ENCODE measurements at regions not wholly inside any gene's neighbourhood (a gene's known extent, or its start where the extent isn't known, plus 50 kb on each side); places are given as distances from the start of the nearest gene placed in this dataset.
A peak's percentile ranks its signal among the peaks of the same experiment; 100 is the strongest.

- Mint-ChIP-seq H3K36me3 (no peaks in the 10 kb centered on the region), H3K4me3 (no peak overlapping the region), H3K27ac (no peak overlapping the region), H3K27me3 (no peaks in the 10 kb centered on the region), H3K9me3 (no peaks in the 10 kb centered on the region), H3K4me1 (ENCODE audit: low read depth in 2 of 2) (peaks cover 6 to 15% of the 10 kb centered on the region in 2 donors)
- DNase-seq (ENCODE audit: low spot score): no peak
- no peak for ATAC-seq
Measured at GRCh38 chr1:61533546-61533945, 191.4 kb downstream of the TM2D1 start.

DNA sequence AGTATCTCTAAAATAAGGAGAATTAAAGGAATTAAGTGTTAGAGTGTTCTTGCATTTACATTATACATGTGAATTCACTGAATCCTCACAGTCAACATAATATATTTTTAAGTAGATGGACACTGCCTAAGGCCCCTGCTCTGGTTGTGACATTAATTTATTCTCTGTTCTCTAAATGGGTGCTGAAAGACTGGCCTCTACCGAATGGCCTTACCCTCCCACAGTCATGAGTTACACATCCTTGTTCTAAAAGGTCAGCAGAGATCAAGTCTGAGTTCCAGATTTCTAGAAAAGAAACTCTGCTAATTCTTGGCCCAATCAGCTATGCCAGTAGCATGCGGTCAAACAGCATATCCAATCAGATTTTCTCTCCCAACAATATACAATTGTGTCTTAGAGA lies 193.2 kb downstream of the TM2D1 start:
- DNase-seq (ENCODE audit: low spot score) (no peak), ATAC-seq (no peak)
- H3K36me3 Mint-ChIP-seq: no peaks in the 10 kb centered on the region
- H3K9me3 Mint-ChIP-seq: no peaks in the 10 kb centered on the region
- no peak overlapping the region for H3K4me3 Mint-ChIP-seq
- peaks cover 0 to 4% of the 10 kb centered on the region in 2 donors for H3K27me3 Mint-ChIP-seq
- H3K4me1 Mint-ChIP-seq (ENCODE audit: low read depth in 2 of 2): peaks cover 2 to 12% of the 10 kb centered on the region in 2 donors
- H3K27ac Mint-ChIP-seq: no peak overlapping the region

DNA sequence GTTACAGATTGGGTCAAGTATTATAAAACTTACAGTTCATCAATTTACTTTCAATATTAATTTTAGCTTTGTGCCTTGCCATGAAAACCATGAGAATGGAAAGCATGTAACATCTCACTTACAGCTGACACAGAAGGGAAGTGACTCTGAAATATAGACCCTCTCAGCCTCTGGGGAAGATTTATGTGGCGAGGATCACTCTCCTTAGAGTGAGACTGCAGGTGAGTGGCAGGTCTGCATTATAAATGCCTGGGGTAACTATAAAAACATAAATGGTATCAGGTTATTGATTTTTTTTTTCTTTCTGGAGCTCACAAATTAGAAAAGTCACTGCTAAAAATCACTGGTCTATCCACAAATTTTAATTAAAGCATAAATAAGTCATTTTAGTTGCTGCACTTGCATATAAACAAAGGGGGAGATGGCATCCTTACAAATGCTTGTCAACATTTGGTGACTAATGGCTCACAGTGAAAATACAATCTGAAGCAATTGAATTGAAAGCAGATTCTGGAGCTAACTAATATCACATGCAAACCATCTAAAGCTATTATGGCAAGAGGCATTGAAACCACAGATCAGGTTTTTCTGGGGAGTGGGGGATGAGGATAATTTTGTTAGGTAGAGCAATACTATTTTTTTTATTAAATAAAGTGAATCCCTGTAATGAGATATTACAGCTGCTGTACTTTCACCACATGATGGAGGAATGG lies 200.9 kb downstream of the TM2D1 start:
- H3K9me3 Mint-ChIP-seq: no peaks in the 10 kb centered on the region

DNA sequence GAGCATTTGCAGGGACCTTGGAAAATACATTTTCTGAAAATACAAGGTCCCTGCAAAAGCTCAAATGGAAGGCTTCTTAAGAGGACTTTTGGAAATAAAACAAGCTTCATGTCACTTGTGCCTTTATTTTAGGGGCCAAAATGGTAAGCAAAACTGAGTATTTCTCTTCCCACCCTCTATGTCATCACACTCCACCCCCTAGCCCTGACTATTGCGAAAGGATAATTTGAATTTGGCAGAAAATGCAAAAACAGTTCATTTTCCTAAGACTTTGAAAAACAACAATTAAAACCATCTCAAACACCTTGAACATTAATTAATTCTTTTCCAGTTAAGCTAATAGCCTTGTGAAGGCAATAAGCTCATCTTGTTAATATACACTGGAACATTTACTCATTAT lies 201.7 kb downstream of the TM2D1 start:
- peaks cover 3 to 27% of the 10 kb centered on the region in 2 donors for H3K27me3 Mint-ChIP-seq
- no peak overlapping the region for H3K4me3 Mint-ChIP-seq
- no peak for ATAC-seq
- peaks cover 0 to 12% of the 10 kb centered on the region in 2 donors for H3K4me1 Mint-ChIP-seq (ENCODE audit: low read depth in 2 of 2)
- H3K9me3 Mint-ChIP-seq: no peaks in the 10 kb centered on the region
- no peak for DNase-seq (ENCODE audit: low spot score)
- H3K36me3 Mint-ChIP-seq: no peaks in the 10 kb centered on the region
- no peak overlapping the region for H3K27ac Mint-ChIP-seq

More for the DNA sequence above, 200.9 kb downstream of the TM2D1 start:
- DNase-seq (ENCODE audit: low spot score): no peak
- Mint-ChIP-seq H3K4me1 (ENCODE audit: low read depth in 2 of 2) (peaks cover 0 to 10% of the 10 kb centered on the region in 2 donors), H3K36me3 (no peaks in the 10 kb centered on the region), H3K27ac (no peak overlapping the region), H3K4me3 (no peak overlapping the region), H3K27me3 (peaks cover 3 to 27% of the 10 kb centered on the region in 2 donors)
- no peak for ATAC-seq

DNA sequence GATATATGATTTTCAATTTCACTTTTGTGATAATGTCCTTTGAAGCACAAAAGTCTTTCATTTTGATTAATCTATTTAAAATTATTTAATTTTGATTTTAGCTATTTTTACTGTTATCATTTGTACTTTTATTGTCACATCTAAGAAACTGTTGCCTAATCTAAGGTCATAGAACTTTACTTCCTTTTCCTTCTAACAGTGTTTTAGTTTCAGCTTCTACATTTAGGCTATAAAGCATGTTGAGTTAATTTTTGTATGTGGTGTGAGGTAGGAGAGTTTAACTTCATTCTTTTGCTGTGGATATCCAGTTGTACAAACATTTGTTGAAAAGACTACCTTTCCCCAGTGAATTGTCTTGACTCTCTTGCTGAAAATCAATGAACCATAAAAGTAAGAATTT lies 204.5 kb downstream of the TM2D1 start:
- ATAC-seq (no peak), DNase-seq (ENCODE audit: low spot score) (no peak)
- no peaks in the 10 kb centered on the region for H3K9me3 Mint-ChIP-seq
- peaks cover 0 to 12% of the 10 kb centered on the region in 2 donors for H3K4me1 Mint-ChIP-seq (ENCODE audit: low read depth in 2 of 2)
- H3K27ac Mint-ChIP-seq: no peak overlapping the region
- peaks cover 3 to 18% of the 10 kb centered on the region in 2 donors for H3K27me3 Mint-ChIP-seq
- no peak overlapping the region for H3K4me3 Mint-ChIP-seq
- no peaks in the 10 kb centered on the region for H3K36me3 Mint-ChIP-seq

DNA sequence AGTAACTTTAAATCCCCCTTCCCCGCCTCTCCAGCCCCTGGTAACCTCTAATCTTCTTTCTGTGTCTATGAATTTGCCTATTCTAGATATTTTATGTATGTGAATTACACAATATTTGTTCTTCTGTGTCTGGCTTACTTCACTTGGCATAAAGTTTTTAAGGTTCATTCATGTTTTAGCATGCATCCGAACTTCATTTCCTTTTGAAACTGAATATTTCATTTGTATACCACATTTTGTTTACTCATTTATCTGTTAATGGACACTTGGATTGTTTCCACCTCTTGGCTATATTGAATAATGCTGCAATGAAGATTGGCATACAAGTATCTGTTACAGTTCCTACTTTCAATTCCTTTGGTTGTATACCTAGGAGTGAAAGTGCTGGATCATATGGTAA lies 205.3 kb downstream of the TM2D1 start:
- H3K9me3 Mint-ChIP-seq: no peaks in the 10 kb centered on the region
- peaks cover 2 to 18% of the 10 kb centered on the region in 2 donors for H3K27me3 Mint-ChIP-seq
- H3K4me1 Mint-ChIP-seq (ENCODE audit: low read depth in 2 of 2): peaks cover 0 to 12% of the 10 kb centered on the region in 2 donors
- H3K27ac Mint-ChIP-seq: no peak overlapping the region
- ATAC-seq (no peak), DNase-seq (ENCODE audit: low spot score) (no peak)
- H3K36me3 Mint-ChIP-seq: no peaks in the 10 kb centered on the region
- no peak overlapping the region for H3K4me3 Mint-ChIP-seq

DNA sequence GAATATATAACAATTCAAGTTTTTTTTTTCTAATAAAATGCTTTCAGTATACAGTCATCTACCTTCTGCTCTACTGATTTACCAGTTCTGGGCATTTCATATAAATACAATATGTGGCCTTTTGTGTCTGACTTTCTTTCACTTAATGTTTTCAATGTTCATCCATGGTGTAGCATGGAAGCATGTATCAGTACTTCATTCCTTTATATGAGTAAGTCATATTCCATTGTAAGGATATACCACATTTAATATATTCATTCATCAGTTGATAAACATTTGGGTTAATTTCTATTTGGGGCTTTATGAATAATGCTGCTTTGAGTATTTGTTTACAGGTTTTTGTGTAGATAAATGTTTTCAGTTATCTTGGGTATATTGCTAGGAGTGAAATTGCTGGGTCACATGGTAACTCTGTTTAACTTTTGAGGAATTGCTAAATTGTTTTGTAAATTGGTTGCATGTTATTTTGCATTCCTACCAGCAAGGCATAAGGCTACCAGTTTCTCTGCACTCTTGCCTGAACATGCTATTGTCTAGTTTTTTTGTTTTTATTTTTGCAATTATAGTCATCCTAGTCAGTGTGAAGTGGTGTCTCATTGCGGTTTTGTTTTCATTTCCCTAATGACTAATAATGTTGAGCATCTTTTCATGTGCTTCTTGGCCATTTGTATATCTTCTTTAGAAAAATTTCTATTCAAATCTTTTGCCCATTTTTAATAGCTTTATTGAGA lies 206.1 kb downstream of the TM2D1 start:
- ATAC-seq: peak in 1 of 2 donors; percentile 73
- Mint-ChIP-seq H3K27me3 (peaks cover 0 to 12% of the 10 kb centered on the region in 2 donors), H3K4me1 (ENCODE audit: low read depth in 2 of 2) (peaks cover 0 to 12% of the 10 kb centered on the region in 2 donors), H3K27ac (no peak overlapping the region), H3K9me3 (no peaks in the 10 kb centered on the region), H3K36me3 (no peaks in the 10 kb centered on the region), H3K4me3 (no peak overlapping the region)
- DNase-seq (ENCODE audit: low spot score): no peak

DNA sequence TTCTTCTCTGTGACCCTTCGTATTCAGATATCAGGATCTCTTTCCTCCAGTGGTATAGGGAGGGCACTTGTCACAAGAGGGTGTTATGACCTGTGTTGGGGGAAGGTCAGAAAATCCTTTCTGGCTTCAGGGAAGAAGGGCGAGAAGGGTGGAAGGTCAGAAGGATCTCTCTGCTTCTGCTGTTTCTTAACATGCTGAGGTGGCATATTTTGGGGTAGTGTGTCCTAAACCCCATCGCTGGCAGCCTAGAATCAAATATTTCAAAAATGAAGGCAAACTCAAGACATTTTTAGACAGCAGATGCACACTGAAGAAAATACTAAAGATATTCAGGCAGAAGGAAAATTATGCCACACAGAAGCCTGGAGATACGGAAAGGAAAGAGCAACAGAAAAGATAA lies 207.6 kb downstream of the TM2D1 start:
- no peaks in the 10 kb centered on the region for H3K9me3 Mint-ChIP-seq
- H3K36me3 Mint-ChIP-seq: no peaks in the 10 kb centered on the region
- no peak overlapping the region for H3K4me3 Mint-ChIP-seq
- peaks cover 0 to 12% of the 10 kb centered on the region in 2 donors for H3K4me1 Mint-ChIP-seq (ENCODE audit: low read depth in 2 of 2)
- peak in 1 of 2 donors; percentile 32 for ATAC-seq
- no peak overlapping the region for H3K27ac Mint-ChIP-seq
- H3K27me3 Mint-ChIP-seq: peaks cover 0 to 5% of the 10 kb centered on the region in 2 donors
- DNase-seq (ENCODE audit: low spot score): no peak

GRCh38 chr1:61515096-61515495 lies 209.8 kb downstream of the TM2D1 start:
- no peaks in the 10 kb centered on the region for H3K9me3 Mint-ChIP-seq
- H3K4me3 Mint-ChIP-seq: no peak overlapping the region
- H3K27me3 Mint-ChIP-seq: peaks cover 0 to 12% of the 10 kb centered on the region in 2 donors
- peaks cover 0 to 12% of the 10 kb centered on the region in 2 donors for H3K4me1 Mint-ChIP-seq (ENCODE audit: low read depth in 2 of 2)
- H3K36me3 Mint-ChIP-seq: no peaks in the 10 kb centered on the region
- H3K27ac Mint-ChIP-seq: no peak overlapping the region
- ATAC-seq (no peak), DNase-seq (ENCODE audit: low spot score) (no peak)

Data from natural killer cell treated with Interleukin-12 subunit alpha and Interleukin-12 subunit beta and Interleukin-15 and Interleukin-18, amount 100 ng/mL, for 72 hours (primary cell).